ENCODE measurements at regions not wholly inside any gene's neighbourhood (a gene's known extent, or its start where the extent isn't known, plus 50 kb on each side); places are given as distances from the start of the nearest gene placed in this dataset.

GRCh38 chr5:39720136-39720535 lies 295.4 kb upstream of the DAB2 start:
- Mint-ChIP-seq H3K4me3 (no peak overlapping the region), H3K4me1 (ENCODE audit: low read depth) (no peaks in the 10 kb centered on the region), H3K9me3 (no peaks in the 10 kb centered on the region), H3K27me3 (no peaks in the 10 kb centered on the region), H3K36me3 (ENCODE audit: low read depth) (no peaks in the 10 kb centered on the region), H3K27ac (no peak overlapping the region)
- intact Hi-C loops (cut with micrococcal nuclease), result no loop called here

GRCh38 chr5:39717176-39717897 lies 292.6 kb upstream of the DAB2 start:
- H3K9me3 Mint-ChIP-seq, result no peaks in the 10 kb centered on the region
- no peaks in the 10 kb centered on the region for H3K27me3 Mint-ChIP-seq
- H3K27ac Mint-ChIP-seq, result no peak overlapping the region
- intact Hi-C loops (cut with micrococcal nuclease), result no loop called here
- H3K36me3 Mint-ChIP-seq (ENCODE audit: low read depth), result no peaks in the 10 kb centered on the region
- peaks cover 4% of the 10 kb centered on the region for H3K4me1 Mint-ChIP-seq (ENCODE audit: low read depth)
- no peak overlapping the region for H3K4me3 Mint-ChIP-seq

GRCh38 chr5:39716532-39717028 lies 291.8 kb upstream of the DAB2 start:
- Mint-ChIP-seq H3K4me3 (no peak overlapping the region), H3K27ac (no peak overlapping the region), H3K4me1 (ENCODE audit: low read depth) (peaks cover 4% of the 10 kb centered on the region), H3K36me3 (ENCODE audit: low read depth) (no peaks in the 10 kb centered on the region), H3K27me3 (no peaks in the 10 kb centered on the region), H3K9me3 (no peaks in the 10 kb centered on the region)
- intact Hi-C loops (cut with micrococcal nuclease), result loop anchor here (1.0 kb wide), 1 partner anchor 1020 kb away; no protein-coding TSS in a partner anchor

DNA sequence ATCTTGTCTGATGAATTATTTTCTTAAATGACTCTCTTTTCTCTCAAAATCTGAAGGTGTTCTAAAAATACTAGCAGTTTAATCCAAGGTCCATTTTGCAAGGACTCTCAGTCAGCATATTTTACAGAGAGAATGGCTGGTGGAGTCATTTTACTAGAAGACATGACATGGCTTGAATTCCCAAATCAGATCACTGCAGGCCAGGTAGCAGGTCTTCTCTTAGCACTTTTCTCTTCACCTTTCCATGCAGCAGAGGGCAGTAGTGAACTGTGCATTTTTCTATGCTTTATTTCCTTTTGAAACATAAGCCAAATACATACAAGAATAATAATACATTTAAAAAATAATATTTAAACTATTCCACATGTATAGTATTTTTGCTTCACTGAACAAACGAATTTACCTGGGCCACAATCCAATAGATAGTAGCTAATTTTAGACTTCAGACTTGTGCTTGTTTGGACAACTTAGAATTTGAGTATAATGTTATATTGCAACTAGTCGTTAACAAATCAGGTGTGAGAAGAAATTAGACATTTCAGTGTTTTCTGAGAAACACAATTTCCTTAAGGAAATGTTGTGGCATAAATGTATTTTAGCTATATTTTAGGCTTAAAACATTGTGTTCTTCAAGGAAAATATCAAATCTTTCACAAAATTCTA lies 289.4 kb upstream of the DAB2 start:
- no peaks in the 10 kb centered on the region for H3K27me3 Mint-ChIP-seq
- no peaks in the 10 kb centered on the region for H3K9me3 Mint-ChIP-seq
- H3K27ac Mint-ChIP-seq, result no peak overlapping the region
- H3K36me3 Mint-ChIP-seq (ENCODE audit: low read depth), result no peaks in the 10 kb centered on the region
- intact Hi-C loops (cut with micrococcal nuclease), result loop anchor here (2.0 to 5.0 kb wide), 3 partner anchors 132 to 1163 kb away; no protein-coding TSS in a partner anchor
- no peak overlapping the region for H3K4me3 Mint-ChIP-seq
- peaks cover 4% of the 10 kb centered on the region for H3K4me1 Mint-ChIP-seq (ENCODE audit: low read depth)

- Mint-ChIP-seq H3K27ac (no peak overlapping the region), H3K9me3 (no peaks in the 10 kb centered on the region), H3K27me3 (no peaks in the 10 kb centered on the region), H3K4me1 (ENCODE audit: low read depth) (peaks cover 4% of the 10 kb centered on the region), H3K36me3 (ENCODE audit: low read depth) (no peaks in the 10 kb centered on the region), H3K4me3 (no peak overlapping the region)
- intact Hi-C loops (cut with micrococcal nuclease), result loop anchor here (5.0 kb wide), 2 partner anchors 131 to 1164 kb away; no protein-coding TSS in a partner anchor
These were observed 288.6 kb upstream of the DAB2 start for GRCh38 chr5:39713250-39713916.

DNA sequence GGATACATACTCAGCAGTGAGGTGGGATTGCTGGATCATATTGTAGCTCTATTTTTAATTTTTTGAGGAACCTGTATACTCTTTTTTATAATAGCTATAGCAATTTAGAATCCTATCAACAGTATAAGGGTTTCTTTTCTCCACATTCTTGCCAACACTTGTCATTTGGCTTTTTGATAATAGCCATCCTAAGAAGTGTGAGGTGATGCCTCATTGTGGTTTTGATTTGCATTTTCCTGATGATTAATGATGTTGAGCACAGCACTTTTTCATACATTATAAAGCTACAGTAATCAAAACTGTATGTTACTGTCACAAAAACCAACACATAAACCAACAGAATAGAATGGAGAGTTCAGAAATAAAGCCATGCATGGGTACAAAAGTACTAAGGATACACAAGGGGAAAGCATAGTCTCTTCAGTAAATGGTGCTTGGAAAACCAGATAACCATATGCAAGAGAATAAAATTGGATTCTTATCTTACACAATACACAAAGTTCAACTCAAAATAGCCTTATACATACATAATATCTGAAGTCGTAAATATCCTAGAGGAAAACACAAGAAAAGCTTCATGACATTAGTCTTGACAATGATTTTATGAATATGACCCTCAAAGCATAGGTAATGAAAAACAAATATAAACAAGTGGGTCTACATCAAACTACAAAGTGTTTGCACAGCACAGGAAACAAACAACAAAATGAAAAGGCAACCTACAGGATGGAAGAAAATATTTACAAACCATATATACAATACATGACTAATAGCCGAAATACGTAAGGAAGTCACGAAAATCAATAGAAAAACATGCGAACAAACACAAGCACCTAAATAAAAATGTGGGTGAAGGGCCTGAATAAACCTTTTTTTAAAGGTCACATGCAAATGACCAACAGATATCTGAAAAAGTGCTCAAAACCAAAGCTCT lies 287.8 kb upstream of the DAB2 start:
- peaks cover 4% of the 10 kb centered on the region for H3K4me1 Mint-ChIP-seq (ENCODE audit: low read depth)
- no peak overlapping the region for H3K27ac Mint-ChIP-seq
- H3K9me3 Mint-ChIP-seq, result no peaks in the 10 kb centered on the region
- intact Hi-C loops (cut with micrococcal nuclease), result loop anchor here (5.0 kb wide), 2 partner anchors 130 to 1165 kb away; no protein-coding TSS in a partner anchor
- no peaks in the 10 kb centered on the region for H3K36me3 Mint-ChIP-seq (ENCODE audit: low read depth)
- H3K27me3 Mint-ChIP-seq, result no peaks in the 10 kb centered on the region
- no peak overlapping the region for H3K4me3 Mint-ChIP-seq

DNA sequence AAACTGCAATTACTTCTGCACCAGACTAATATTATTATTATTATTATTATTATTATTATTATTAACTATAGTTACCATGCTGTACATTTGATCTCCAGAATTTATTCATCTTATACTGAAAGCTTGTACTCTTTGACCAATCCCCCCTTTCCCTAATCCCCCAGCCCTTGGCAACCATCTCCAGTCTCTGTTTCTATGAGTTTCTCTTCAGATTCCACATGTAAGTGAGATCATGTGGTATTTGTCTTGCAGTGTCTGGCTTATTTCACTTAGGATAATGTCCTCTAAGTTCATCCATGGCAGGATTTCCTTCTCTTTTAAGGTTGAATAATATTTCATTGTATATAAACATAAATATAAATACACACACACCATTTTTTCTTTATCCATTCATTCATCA lies 287.0 kb upstream of the DAB2 start:
- peaks cover 4% of the 10 kb centered on the region for H3K4me1 Mint-ChIP-seq (ENCODE audit: low read depth)
- intact Hi-C loops (cut with micrococcal nuclease), result loop anchor here (5.0 kb wide), 2 partner anchors 130 to 1165 kb away; no protein-coding TSS in a partner anchor
- H3K9me3 Mint-ChIP-seq, result no peaks in the 10 kb centered on the region

GRCh38 chr5:39709032-39709431 lies 284.3 kb upstream of the DAB2 start:
- no peaks in the 10 kb centered on the region for H3K27me3 Mint-ChIP-seq
- no peak overlapping the region for H3K4me3 Mint-ChIP-seq
- H3K4me1 Mint-ChIP-seq (ENCODE audit: low read depth), result peaks cover 3% of the 10 kb centered on the region
- intact Hi-C loops (cut with micrococcal nuclease), result no loop called here
- H3K36me3 Mint-ChIP-seq (ENCODE audit: low read depth), result no peaks in the 10 kb centered on the region
- no peaks in the 10 kb centered on the region for H3K9me3 Mint-ChIP-seq
- no peak overlapping the region for H3K27ac Mint-ChIP-seq

More for the DNA sequence above, 287.0 kb upstream of the DAB2 start:
- H3K27ac Mint-ChIP-seq, result no peak overlapping the region
- H3K36me3 Mint-ChIP-seq (ENCODE audit: low read depth), result no peaks in the 10 kb centered on the region
- H3K27me3 Mint-ChIP-seq, result no peaks in the 10 kb centered on the region
- H3K4me3 Mint-ChIP-seq, result no peak overlapping the region

GRCh38 chr5:39702928-39703327 lies 278.1 kb upstream of the DAB2 start:
- H3K4me1 Mint-ChIP-seq (ENCODE audit: low read depth), result no peaks in the 10 kb centered on the region
- H3K27ac Mint-ChIP-seq, result no peak overlapping the region

GRCh38 chr5:39700523-39700922 lies 275.7 kb upstream of the DAB2 start:
- Mint-ChIP-seq H3K4me1 (ENCODE audit: low read depth) (no peaks in the 10 kb centered on the region), H3K4me3 (no peak overlapping the region), H3K27me3 (no peaks in the 10 kb centered on the region)

More at GRCh38 chr5:39702928-39703327, 278.1 kb upstream of the DAB2 start:
- intact Hi-C loops (cut with micrococcal nuclease), result no loop called here
- no peaks in the 10 kb centered on the region for H3K9me3 Mint-ChIP-seq
- no peak overlapping the region for H3K4me3 Mint-ChIP-seq
- no peaks in the 10 kb centered on the region for H3K36me3 Mint-ChIP-seq (ENCODE audit: low read depth)
- H3K27me3 Mint-ChIP-seq, result no peaks in the 10 kb centered on the region

DNA sequence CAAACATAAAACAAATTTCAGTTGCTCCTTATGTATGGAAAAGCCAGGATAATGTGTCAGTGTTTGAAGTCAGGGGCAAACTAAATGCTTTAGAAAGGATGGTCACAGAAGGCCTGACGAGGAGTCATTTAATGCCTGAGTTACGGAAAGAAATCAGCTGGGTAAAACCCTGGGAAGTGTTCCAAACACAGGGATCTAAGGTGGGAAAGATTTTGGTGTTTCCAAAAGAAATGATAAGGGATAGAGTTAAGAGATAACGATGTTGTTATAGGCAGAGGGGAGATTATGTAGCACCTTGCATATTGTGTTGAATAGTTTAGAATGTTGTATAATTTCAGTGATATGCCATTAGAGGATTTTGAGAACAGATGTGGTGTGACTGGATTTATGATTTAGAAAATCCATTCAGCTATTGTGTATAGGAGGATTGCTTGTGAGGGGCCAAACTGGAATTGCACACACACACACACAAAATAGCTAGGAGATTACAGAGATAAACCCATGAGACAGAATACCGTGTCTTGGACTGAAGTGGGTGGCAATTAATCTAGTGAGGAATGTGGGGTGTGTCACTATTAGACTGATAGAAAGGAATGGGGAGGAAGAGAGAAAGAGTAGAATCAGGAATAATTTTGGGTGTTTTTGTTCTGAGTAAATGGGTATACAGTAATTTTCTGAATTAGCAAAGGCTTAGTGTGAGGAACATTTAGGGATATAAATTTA lies 274.2 kb upstream of the DAB2 start:
- intact Hi-C loops (cut with micrococcal nuclease), result no loop called here
- no peaks in the 10 kb centered on the region for H3K9me3 Mint-ChIP-seq

More at GRCh38 chr5:39700523-39700922, 275.7 kb upstream of the DAB2 start:
- intact Hi-C loops (cut with micrococcal nuclease), result no loop called here
- Mint-ChIP-seq H3K27ac (no peak overlapping the region), H3K36me3 (ENCODE audit: low read depth) (no peaks in the 10 kb centered on the region), H3K9me3 (no peaks in the 10 kb centered on the region)

DNA sequence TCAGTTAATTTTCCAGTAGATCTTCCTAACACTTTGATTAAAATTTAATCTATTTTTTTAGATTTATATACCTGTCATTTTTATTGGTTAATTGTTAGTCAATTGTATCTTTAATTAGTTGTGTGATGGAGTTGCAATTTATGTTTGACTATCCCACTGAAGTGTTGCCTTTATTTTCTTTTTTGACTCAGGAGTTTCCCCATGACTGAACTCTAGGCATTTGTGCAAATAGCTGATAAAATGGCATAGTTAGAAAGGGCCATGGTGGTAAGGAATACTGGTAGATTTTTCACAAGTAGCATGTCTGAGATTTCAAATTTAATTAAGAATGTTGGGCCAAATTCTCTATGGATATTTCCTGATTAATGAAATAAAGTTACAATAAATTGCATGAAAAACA lies 273.1 kb upstream of the DAB2 start:
- Mint-ChIP-seq H3K27me3 (no peaks in the 10 kb centered on the region), H3K27ac (no peak overlapping the region), H3K4me1 (ENCODE audit: low read depth) (no peaks in the 10 kb centered on the region), H3K9me3 (no peaks in the 10 kb centered on the region), H3K4me3 (no peak overlapping the region), H3K36me3 (ENCODE audit: low read depth) (no peaks in the 10 kb centered on the region)
- intact Hi-C loops (cut with micrococcal nuclease), result no loop called here

More for the DNA sequence above, 274.2 kb upstream of the DAB2 start:
- Mint-ChIP-seq H3K27ac (no peak overlapping the region), H3K4me3 (no peak overlapping the region), H3K36me3 (ENCODE audit: low read depth) (no peaks in the 10 kb centered on the region), H3K27me3 (no peaks in the 10 kb centered on the region), H3K4me1 (ENCODE audit: low read depth) (no peaks in the 10 kb centered on the region)
